Head of caudate nucleus (tissue), 42 donors: ENCODE measurements at regions not wholly inside any gene's neighbourhood (a gene's known extent, or its start where the extent isn't known, plus 50 kb on each side); places are given as distances from the start of the nearest gene placed in this dataset.

Experiments
- DNase-seq, 42 donors: peaks; one replicate each; pipeline versions ENCODE4 v3.0.0 to v3.0.0-alpha.2; 2020 to 2021; ENCODE audit warnings: mixed read lengths in 7 of 42
- intact Hi-C: fragments of 100-400 bp; cut with DNase I; formaldehyde crosslinking; loops from one replicate; pipeline ENCODE4 v1.15.0; 2022

- intact Hi-C loops = no loop called here
- DNase-seq = no peak
These were observed 842.2 kb upstream of the AMELY start for GRCh38 chrY:7753711-7754110.

GRCh38 chrY:7746781-7747180, 835.2 kb upstream of the AMELY start:
- intact Hi-C loops = no loop called here
- DNase-seq = no peak

- intact Hi-C loops = no loop called here
- no peak for DNase-seq
These were observed 834.0 kb upstream of the AMELY start for GRCh38 chrY:7745581-7745901.

- peak in 6 of 42 donors; percentile 7 to 51 (median 20) for DNase-seq
- intact Hi-C loops = no loop called here
These were observed 833.4 kb upstream of the AMELY start for GRCh38 chrY:7744691-7745580.

GRCh38 chrY:7736847-7737365, 825.4 kb upstream of the AMELY start:
- intact Hi-C loops = no loop called here
- no peak for DNase-seq

GRCh38 chrY:7731651-7732050, 820.1 kb upstream of the AMELY start:
- no peak for DNase-seq
- intact Hi-C loops = no loop called here

GRCh38 chrY:7730664-7731063, 819.1 kb upstream of the AMELY start:
- no peak for DNase-seq
- intact Hi-C loops = no loop called here

DNA sequence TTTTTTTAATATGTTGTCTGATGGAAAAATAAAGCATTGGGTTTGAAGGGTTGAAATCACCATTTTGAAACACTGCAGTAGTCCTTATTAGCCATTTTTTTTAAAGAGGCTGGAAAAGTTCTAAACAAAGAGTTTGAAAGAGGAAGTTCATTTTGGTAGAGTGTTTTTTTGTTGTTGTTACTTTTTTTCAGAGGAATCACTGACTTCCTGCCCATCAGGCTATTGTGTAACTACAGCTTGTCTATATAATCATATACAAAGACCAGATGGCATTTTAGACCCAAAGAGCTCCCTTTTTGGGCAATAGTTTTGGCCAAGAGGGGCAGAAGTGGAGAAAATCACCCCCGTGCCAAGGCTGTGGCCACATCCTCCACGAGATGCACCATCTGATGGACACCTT, 818.5 kb upstream of the AMELY start:
- DNase-seq = no peak
- intact Hi-C loops = no loop called here

GRCh38 chrY:7729318-7730011, 817.9 kb upstream of the AMELY start:
- intact Hi-C loops = no loop called here

GRCh38 chrY:7728935-7729317, 817.4 kb upstream of the AMELY start:
- intact Hi-C loops = no loop called here

More at GRCh38 chrY:7729318-7730011, 817.9 kb upstream of the AMELY start:
- DNase-seq = peak in 1 of 42 donors; percentile 35

GRCh38 chrY:7725791-7726460, 814.4 kb upstream of the AMELY start:
- peak in 2 of 42 donors; percentile 37 to 40 for DNase-seq
- intact Hi-C loops = no loop called here

More at GRCh38 chrY:7728935-7729317, 817.4 kb upstream of the AMELY start:
- DNase-seq = peak in 14 of 42 donors; percentile 30 to 74 (median 48)

DNA sequence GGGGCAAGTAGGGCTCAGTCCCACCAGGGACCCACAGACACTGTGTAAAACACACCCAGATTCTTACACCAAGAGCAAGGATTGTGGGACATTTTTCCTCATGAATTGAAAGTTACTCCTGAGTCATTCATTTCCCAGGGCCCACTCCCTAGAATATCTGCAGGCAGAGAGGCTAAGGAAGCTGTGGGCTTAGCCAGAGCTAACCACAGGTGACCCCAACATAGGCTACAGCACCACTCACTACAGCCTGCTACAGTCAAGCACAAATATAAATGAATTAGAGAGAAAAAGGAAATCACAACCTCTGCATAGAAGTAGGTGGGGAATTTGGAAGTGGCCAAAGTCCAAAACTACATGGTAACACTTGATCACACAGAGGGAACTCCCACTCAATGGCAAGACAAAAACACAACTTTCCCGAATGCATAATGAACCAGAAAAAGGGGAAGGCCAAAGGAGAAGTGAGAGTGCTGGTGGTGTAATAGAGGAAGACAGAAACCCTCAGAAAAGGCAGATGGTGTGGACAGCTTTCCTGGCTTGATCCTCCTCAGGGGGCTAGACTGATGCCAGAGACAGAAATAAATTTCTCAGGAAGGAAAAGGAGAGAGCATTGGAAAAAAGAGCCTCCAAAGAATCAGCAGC, 812.6 kb upstream of the AMELY start:
- DNase-seq = peak in 2 of 42 donors; percentile 3 to 36

GRCh38 chrY:7723127-7723526, 811.6 kb upstream of the AMELY start:
- no peak for DNase-seq
- intact Hi-C loops = no loop called here

More for the DNA sequence above, 812.6 kb upstream of the AMELY start:
- intact Hi-C loops = no loop called here

- DNase-seq = no peak
- intact Hi-C loops = no loop called here
These were observed 811.0 kb upstream of the AMELY start for GRCh38 chrY:7722566-7722965.

DNA sequence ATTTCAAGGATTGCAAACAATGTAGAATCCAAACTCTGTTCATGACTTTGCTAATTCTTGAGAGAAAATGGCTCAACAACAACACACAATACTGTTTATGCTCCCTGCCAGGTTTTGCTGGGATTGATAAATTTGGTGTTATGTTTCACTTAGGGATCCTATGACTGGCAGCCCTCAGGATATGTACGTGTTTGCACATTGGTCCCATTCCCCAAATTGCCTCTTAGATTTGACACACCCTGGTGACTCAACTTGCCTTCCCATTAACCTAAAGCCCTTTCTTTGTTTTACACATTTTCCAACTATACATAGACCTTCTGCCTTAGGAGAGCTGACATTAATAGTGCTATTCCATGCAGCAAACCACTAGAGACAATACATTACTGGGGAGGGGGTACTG, 809.4 kb upstream of the AMELY start:
- intact Hi-C loops = no loop called here
- DNase-seq = no peak

GRCh38 chrY:7719271-7719670, 807.7 kb upstream of the AMELY start:
- DNase-seq = peak in 5 of 42 donors; percentile 8 to 59 (median 16)
- intact Hi-C loops = no loop called here

DNA sequence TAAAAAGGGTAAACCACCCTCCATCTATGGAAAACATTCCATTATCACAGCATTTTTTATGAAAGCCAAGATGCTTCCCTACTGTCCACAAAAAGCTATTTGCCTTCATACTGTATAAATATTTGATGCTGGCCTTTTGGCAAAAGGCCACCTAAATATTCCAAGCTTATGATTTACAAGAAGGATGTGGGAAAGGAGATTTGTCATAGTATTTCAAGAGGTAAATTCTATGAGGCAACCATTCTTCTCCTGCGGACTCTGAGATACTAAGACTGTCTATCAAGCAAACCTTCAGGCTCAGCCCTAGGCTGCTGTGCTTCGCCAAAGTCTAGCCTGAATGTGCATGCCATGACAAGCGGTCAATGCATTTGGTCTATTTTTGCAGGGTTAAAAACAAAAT, 807.1 kb upstream of the AMELY start:
- no peak for DNase-seq
- intact Hi-C loops = no loop called here

- intact Hi-C loops = no loop called here
- DNase-seq = peak in 4 of 42 donors; percentile 8 to 60 (median 27)
These were observed 806.6 kb upstream of the AMELY start for GRCh38 chrY:7718126-7718525.

- intact Hi-C loops = no loop called here
- no peak for DNase-seq
These were observed 802.9 kb upstream of the AMELY start for GRCh38 chrY:7714426-7714825.
